ENCODE measurements at regions not wholly inside any gene's neighbourhood (a gene's known extent, or its start where the extent isn't known, plus 50 kb on each side); places are given as distances from the start of the nearest gene placed in this dataset.
"Not testable (repeated sequence)": the region's sequence is repeated elsewhere in the genome, so short reads cannot be mapped to it uniquely, and the experiment has no call there.

DNA sequence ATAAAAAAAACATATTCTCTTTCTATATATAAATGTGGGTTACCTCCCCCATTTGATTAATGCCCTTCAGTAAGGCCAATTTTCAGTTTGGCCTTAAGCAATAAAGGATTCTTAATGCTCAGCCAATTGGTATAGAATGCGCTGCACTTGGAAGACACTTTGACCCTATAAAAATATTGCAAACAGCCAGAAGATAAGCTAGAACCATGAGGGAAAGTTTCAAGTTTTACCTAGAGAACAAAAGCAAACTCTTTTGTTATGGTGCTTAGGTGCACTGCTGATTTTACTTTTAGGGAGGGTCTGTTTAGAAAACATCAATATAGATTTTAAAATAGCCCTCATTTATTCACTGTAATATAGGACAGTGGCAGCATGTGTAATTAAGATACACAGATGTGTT is 251.6 kb upstream of the SLC16A7 start:
- no peak for DNase-seq

- no peak for DNase-seq
These were observed 266.4 kb upstream of the SLC16A7 start for GRCh38 chr12:59329462-59329861.

DNA sequence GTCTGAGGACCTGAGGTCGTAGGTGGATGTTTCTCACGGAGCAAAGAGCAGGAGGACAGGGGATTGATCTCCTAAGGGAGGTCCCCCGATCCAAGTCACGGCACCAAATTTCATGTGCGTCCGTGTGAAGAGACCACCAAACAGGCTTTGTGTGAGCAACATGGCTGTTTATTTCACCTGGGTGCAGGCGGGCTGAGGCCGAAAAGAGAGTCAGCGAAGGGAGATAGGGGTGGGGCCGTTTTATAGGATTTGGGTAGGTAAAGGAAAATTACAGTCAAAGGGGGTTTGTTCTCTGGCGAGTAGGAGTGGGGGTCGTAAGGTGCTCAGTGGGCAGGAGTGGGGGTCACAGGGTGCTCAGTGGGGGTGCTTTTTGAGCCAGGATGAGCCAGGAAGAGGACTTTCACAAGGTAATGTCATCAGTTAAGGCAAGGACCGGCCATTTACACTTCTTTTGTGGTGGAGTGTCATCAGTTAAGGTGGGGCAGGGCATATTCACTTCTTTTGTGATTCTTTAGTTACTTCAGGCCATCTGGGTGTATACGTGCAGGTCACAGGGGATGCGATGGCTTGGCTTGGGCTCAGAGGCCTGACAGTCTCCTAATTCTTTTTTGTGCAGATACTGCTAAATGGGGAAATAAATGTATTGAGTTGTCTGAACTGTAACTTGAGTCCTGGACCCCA is 267.3 kb upstream of the SLC16A7 start:
- not testable (repeated sequence) for DNase-seq

- not testable (repeated sequence) for DNase-seq
These were observed 269.4 kb upstream of the SLC16A7 start for GRCh38 chr12:59326457-59326856.

DNA sequence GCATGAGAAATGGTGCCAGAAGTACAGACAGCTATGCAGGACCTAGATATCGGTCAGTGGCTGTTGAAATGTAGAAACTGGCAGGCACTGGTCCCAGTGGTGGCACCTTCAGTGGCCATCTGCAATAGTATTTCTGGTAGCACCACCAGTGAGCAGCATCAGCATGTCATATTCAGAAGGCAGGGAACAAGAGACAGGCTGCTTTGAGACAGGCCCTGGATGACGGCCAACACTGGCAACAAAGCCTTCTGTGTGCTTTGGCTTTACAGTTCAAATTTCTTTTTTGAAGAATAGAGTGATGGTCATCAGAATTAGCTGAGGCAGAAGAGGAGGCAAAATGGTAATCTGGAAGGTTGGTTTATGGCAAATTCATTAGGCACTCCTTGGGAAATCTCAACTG is 273.4 kb upstream of the SLC16A7 start:
- DNase-seq = peak; percentile 27 to 40

- DNase-seq = no peak
These were observed 274.6 kb upstream of the SLC16A7 start for GRCh38 chr12:59321278-59321677.

- DNase-seq = no peak
These were observed 275.7 kb upstream of the SLC16A7 start for GRCh38 chr12:59320112-59320511.

GRCh38 chr12:59318940-59319339 is 276.9 kb upstream of the SLC16A7 start:
- DNase-seq = no peak

DNA sequence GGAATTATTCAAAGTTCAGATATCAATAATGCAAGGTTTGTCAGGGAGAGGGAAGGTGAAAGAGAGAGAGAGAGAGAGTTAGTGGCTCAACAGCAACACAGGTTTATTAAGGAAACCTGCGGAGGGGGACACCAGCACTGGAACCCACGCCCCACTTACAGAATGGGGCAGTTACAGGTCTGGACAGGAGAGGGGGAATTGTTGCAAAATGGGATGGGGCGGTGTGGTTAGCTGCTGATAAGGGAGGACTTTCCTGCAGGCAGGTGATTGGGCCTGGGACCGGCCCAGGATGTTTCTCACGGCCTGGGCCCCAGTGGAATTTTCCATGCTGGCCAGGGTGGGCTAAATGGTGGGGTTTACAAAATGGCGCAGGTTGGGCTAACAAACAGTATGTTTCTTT is 278.2 kb upstream of the SLC16A7 start:
- DNase-seq = no peak

DNA sequence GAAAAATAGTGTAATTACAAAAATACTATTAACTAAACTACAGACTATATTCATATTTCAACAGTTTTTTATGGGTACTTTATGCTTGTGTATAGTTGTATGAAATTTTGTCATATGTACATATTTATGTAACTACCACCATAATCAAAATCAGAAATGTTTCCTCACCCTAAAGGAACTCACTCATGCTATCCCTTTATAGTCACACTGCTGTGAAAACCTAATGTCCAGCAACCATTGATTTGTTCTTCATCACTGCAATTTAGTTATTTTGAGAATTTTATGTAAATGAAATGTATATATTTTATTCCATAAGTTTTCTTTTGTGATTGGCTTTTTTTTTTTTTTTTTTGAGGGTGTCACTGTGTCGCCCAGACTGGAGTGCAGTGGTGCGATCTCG is 278.9 kb upstream of the SLC16A7 start:
- DNase-seq = no peak

DNA sequence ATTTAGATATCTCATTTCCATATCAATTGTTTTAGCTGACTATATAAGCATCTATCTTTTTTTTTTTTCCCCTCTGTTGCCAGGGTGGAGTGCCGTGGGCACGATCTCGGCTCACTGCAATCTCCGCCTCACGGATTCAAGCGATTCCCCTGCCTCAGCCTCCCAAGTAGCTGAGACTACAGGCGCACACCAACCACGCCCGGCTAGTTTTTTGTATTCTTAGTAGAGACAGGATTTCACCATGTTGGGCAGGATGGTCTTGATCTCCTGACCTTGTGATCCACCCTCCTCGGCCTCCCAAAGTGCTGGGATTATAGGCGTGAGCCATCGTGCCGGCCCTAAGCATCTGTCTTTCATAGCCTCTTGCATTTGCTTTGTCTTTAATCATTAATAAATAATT is 279.5 kb upstream of the SLC16A7 start:
- DNase-seq = not testable (repeated sequence)

DNA sequence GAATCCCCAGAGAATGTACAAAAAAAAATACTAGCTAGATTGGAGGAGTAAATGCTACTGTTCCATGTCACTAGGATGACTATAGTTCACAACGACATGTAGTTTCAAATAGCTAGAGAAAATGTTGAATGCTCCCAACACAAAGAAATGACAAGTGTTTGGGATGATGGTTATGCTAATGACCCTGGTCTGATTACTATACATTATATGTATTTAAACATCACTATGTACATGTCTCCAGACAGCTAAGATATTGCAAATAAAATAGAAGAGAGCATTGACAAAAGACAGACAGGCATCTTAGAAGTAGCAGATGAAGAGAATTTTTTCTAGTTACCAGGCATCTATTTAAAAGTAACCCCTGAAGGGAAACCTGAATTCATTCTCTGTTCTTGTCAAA is 281.6 kb upstream of the SLC16A7 start:
- no peak for DNase-seq

DNA sequence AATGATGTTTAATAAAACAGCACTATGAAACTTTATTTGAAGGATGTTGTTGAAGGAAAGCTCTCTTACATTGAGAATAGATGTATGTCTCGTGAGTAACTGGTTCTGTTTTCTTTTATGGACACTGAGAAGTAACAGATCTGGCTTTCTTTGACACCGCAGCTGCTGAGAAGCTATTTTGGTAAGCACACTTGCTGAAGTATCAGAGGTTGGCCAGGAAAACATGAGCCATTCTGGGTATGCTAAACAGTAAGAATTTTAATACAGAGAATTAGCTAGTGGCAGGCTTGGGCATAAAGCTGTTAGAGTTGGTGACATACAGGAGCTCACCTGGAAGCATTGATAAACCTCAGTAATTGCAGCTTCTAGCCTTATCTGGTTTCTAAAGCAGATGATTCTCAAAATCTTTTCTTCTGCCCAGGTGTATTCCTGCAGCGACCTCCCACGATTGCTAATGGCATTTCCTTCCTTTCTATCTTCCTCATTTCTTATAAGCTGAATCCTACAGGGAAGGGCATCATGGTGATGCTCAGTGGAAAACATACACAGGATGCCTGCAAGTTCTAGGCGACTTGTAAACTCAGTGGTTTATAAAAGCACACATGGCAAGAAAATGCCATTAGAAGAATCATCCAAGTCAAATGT is 291.6 kb upstream of the SLC16A7 start:
- DNase-seq = no peak

GRCh38 chr12:59298296-59298695 is 297.5 kb upstream of the SLC16A7 start:
- peak; percentile 11 to 48 for DNase-seq

- no peak for DNase-seq
These were observed 301.6 kb upstream of the SLC16A7 start for GRCh38 chr12:59294221-59294620.

- peak in 1 of 2 experiments; percentile 3 for DNase-seq
These were observed 312.8 kb upstream of the SLC16A7 start for GRCh38 chr12:59282999-59283398.

- not testable (repeated sequence) for DNase-seq
These were observed 322.3 kb upstream of the SLC16A7 start for GRCh38 chr12:59273561-59273960.

- no peak for DNase-seq
These were observed 327.5 kb upstream of the SLC16A7 start for GRCh38 chr12:59268295-59268809.

GRCh38 chr12:59260202-59260601 is 335.6 kb upstream of the SLC16A7 start:
- no peak for DNase-seq

GRCh38 chr12:59252731-59253130 is 332.4 kb upstream of the LRIG3 start:
- DNase-seq = no peak

DNA sequence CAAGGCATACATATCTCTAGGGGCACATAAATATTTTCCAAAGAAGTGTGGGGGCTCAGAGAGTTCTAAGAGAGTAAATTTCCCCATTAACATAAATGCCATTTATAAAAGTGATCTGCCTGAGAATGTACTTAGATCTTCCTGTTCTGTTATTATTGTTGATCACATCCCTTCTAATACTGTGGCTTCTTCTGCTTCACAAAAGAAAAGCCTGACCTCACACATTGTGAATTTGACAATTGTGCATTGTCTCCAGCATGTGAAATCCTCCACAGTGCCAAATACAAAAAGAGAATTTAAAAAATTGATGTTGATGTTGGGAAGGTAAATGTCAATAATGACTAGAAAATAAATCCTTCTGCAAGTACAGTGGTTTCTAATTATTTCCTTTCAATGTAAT is 330.5 kb upstream of the LRIG3 start:
- DNase-seq = no peak

GRCh38 chr12:59240048-59240447 is 319.7 kb upstream of the LRIG3 start:
- DNase-seq = no peak

GRCh38 chr12:59234391-59234790 is 314.1 kb upstream of the LRIG3 start:
- DNase-seq = no peak

DNA sequence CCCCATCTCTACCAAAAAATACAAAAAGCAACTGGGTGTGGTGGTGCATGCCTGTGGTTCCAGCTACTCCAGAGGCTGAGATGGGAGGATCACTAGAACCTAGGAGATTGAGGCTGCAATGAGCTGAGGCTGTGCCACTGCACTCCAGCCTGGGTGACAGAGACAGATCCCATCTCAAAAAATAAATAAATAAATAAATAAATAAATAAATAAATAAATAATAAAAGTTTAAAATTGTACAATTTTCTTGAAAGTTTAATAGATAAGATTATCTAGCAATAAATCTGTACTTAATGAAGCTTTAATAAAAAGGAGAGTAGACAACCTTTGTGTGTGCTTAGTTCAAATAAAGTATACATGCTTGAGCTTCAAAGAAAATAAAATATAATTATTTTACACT is 310.0 kb upstream of the LRIG3 start:
- no peak for DNase-seq

GRCh38 chr12:59219148-59219547 is 298.8 kb upstream of the LRIG3 start:
- DNase-seq = no peak
